ENCODE measurements at regions not wholly inside any gene's neighbourhood (a gene's known extent, or its start where the extent isn't known, plus 50 kb on each side); places are given as distances from the start of the nearest gene placed in this dataset.

DNA sequence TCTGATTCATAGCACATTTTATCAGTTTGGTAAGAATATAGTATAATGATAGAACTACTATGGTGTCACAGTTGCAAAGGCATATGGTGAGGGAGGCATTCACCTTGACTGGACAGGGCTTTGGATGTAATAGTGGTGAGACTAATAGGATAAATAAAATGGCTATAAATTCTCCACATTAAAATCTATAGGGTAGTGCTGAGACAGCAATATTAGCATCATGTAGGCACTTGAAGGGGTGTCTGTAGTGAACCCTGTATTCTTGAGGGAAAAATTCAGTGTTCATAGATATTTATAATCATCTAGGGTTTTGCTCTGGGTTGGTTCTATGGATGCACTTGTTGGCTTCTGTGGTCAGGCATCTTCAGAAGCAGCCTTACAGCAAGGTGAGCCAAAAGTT is 59.3 kb upstream of the ICA1 start:
- TF ChIP-seq POLR2AphosphoS5 (IDR thresholded peaks at IDR 0.05) (no peak), POLR2A (IDR thresholded peaks at IDR 0.05) (no peak), EP300 (IDR thresholded peaks at IDR 0.05; ENCODE audit: low read depth) (no peak)
- TF ChIP-seq, protein P1, sequence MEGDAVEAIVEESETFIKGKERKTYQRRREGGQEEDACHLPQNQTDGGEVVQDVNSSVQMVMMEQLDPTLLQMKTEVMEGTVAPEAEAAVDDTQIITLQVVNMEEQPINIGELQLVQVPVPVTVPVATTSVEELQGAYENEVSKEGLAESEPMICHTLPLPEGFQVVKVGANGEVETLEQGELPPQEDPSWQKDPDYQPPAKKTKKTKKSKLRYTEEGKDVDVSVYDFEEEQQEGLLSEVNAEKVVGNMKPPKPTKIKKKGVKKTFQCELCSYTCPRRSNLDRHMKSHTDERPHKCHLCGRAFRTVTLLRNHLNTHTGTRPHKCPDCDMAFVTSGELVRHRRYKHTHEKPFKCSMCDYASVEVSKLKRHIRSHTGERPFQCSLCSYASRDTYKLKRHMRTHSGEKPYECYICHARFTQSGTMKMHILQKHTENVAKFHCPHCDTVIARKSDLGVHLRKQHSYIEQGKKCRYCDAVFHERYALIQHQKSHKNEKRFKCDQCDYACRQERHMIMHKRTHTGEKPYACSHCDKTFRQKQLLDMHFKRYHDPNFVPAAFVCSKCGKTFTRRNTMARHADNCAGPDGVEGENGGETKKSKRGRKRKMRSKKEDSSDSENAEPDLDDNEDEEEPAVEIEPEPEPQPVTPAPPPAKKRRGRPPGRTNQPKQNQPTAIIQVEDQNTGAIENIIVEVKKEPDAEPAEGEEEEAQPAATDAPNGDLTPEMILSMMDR (IDR thresholded peaks at IDR 0.05) = no peak
